HPDE6-E6E7 (cell line): ENCODE measurements at regions not wholly inside any gene's neighbourhood (a gene's known extent, or its start where the extent isn't known, plus 50 kb on each side); places are given as distances from the start of the nearest gene placed in this dataset.
"Not testable (repeated sequence)": the region's sequence is repeated elsewhere in the genome, so short reads cannot be mapped to it uniquely, and the experiment has no call there.

Experiments used
- DNase-seq: peaks from one replicate; pipeline ENCODE4 v3.0.0; 2011; ENCODE audit warnings: missing footprints; ENCODE audit errors: extremely low spot score

DNA sequence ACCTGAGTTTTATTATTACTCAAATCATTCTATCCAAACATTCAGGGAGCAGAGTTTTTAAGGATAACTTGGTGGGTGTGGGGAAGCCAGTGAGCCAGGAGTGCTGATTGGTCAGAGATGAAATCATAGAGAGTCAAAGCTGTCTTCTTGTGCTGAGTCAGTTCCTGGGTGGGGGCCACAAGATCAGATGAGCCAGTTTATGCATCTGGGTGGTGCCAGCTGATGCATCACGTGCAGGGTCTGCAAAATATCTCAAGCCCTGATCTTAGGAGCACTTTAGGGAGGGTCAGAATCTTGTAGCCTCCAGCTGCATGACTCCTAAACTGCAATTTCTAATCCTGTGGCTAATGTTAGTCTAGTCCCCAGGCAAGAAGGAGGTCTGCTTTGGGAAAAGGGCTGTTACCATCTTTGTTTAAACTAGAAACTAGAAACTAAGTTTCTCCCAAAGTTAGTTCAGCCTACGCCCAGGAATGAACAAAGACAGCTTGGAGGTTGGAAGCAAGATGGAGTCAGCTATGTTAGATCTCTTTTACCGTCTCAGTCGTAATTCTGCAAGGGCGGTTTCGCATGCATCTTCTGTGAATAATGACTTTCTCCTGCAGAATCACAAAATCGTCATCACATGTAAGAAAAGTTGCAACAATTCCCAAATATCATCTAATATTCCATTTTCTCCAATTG lies 97.5 kb downstream of the ZNF664 start:
- DNase-seq: not testable (repeated sequence)

DNA sequence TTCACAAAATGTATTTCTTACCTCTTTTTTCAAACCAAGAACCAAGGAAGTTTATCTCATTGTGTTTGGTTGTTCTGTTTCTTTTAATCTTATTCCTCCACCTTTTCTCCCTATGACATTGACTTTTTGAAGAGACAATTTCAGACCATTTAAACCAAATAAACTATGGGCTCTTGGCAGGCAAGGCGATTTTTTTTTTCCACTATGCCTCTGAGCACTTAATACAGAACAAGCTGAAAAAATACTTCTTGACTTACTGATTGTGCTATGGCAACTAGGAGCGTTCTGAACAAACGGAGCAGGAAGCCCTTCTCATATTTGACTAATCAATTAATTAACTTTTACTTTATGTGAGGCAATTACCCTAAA lies 98.0 kb downstream of the ZNF664 start:
- DNase-seq: no peak

- DNase-seq: no peak
Measured at GRCh38 chr12:124073356-124074035, 100.5 kb downstream of the ZNF664 start.

DNA sequence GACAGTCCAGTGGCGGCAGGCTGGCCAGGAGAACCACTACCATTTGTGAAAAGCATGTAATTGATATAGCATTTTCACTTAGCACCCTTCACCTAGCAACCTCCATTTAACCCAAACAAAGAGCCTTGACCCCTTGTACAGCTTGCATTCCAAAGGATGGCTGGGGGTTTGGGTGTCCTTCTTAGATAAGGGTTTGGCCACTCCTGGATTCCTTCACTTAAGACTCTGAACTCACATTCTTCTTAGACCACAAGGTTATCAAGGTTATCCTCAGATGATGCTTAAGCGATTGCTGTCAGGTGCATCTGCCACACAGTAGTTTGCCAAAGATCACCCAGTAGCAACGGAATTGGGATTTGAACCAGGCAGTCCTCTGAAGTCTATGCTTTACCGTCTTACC lies 102.8 kb downstream of the ZNF664 start:
- no peak for DNase-seq

DNA sequence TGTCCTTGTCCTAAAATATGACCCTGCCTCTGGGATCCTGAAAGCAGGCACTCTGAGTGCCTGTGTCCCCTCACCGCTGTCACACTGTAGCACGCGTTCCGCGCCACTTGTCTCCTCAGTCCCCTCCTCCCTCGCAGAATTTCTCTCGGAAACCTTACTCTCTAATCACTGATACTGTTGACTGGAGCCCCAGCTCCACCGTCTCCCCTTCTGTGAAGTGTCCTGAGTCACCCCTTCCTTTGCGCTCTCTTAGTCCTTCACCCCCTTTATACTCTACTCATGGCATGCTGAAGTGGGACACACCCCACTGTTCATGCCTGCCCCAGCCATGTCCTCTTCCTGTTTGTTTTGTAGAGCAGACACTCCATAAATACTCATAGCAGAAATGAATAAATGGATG lies 104.7 kb downstream of the ZNF664 start:
- DNase-seq: no peak

GRCh38 chr12:124078800-124079199 lies 105.8 kb downstream of the ZNF664 start:
- no peak for DNase-seq

- no peak for DNase-seq
Measured at GRCh38 chr12:124080649-124081048, 107.6 kb downstream of the ZNF664 start.

DNA sequence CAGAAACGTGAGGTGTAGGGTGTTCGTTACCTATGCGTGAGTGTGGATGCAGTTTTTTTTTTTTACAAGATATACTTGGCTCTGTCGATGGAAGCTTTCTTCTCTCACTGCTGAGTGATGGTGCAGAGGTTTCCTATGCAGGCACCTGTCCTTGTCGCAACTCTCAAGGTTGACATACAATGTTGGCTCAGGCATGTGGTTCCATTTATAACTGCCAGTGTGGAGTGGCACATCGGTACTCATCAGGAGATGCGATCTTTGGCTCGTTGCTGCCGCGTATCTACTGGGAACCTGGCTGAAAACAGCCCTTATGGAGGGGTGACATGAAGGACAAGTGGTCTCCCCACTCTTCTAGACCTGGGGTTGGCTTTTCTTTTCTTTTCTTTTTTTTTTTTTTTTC lies 109.0 kb downstream of the ZNF664 start:
- DNase-seq: no peak

- no peak for DNase-seq
Measured at GRCh38 chr12:124082687-124083086, 109.7 kb downstream of the ZNF664 start.

- no peak for DNase-seq
Measured at GRCh38 chr12:124083708-124084107, 110.7 kb downstream of the ZNF664 start.

GRCh38 chr12:124085419-124086296 lies 112.6 kb downstream of the ZNF664 start:
- no peak for DNase-seq

GRCh38 chr12:124086299-124086898 lies 113.4 kb downstream of the ZNF664 start:
- DNase-seq: no peak

GRCh38 chr12:124087266-124088051 lies 114.4 kb downstream of the ZNF664 start:
- DNase-seq: no peak

- DNase-seq: no peak
Measured at GRCh38 chr12:124088217-124088907, 115.3 kb downstream of the ZNF664 start.

- DNase-seq: not testable (repeated sequence)
Measured at GRCh38 chr12:124089181-124089914, 116.3 kb downstream of the ZNF664 start.

DNA sequence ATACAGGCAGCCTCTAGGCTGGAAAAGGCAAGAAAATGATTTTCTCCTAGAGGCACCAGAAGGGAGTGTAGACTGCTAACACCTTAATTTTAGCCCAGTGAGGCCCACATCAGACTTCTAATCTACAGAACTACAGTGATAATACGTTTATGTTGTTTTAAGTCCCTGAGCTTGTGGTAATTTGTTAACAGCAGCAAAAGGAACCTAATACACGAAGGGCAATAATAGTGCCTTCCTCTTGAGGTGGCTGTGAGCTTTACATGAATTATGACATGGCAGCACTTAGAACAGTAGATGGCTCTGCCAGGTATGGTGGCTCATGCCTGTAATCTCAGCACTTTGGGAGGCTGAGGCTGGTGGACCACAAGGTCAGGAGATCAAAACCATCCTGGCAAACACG lies 118.8 kb downstream of the ZNF664 start:
- no peak for DNase-seq

GRCh38 chr12:124092532-124092931 lies 119.5 kb downstream of the ZNF664 start:
- DNase-seq: not testable (repeated sequence)

- DNase-seq: no peak
Measured at GRCh38 chr12:124093297-124093696, 120.3 kb downstream of the ZNF664 start.

DNA sequence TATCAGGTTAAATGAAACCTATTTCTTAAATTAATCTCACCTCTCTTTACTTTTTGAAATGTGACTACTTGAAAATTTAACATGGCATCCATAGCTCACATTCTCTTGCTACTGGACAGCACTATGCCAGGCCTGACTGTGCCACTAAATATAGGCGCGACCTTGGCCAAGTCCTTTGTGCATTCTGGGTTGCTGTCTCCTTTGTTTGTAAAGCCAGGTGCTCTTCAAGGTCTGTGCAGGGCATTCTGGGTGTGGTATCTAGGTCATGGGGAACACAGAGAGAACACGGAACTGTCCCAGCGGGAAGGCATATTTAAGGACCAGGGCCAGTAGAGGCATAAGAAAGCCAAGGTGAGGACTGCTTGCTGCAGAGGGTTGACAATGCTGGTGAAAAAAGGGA lies 121.2 kb downstream of the ZNF664 start:
- no peak for DNase-seq

DNA sequence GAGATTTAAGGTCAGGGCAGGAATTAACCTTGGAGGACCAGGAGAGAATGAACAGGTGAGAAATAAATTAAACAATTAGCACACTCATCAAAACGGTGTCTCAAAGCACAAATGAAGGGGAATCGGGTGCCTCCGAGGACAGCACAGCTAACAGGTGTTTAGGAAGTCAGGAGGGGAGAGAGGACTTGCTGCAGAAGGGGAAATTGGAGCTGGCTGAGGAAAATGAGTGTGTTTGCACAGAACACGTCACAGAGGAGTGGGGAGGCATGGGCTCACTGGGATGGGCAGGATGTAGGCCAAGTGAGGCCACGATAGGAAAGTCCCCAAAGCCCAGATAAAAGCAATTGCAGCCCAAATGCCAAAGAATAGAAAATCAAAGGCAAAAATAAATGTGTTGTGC lies 121.7 kb downstream of the ZNF664 start:
- no peak for DNase-seq
